Adrenal gland (tissue), 9 donors: ENCODE measurements at regions not wholly inside any gene's neighbourhood (a gene's known extent, or its start where the extent isn't known, plus 50 kb on each side); places are given as distances from the start of the nearest gene placed in this dataset.

Experiments used
- DNase-seq, 7 donors: peaks; one replicate each; pipeline ENCODE4 v3.0.0-alpha.2; 2019 to 2020
- H3K27ac ChIP-seq, 5 donors: fragments of 200-600 bp; sonication (generic) in 4 of 5; 1 replicate in 3 of 5; 2 replicates in 2 of 5; pipeline versions ENCODE4 v1.5.1 to v1.8.0; 2016 to 2020; ENCODE audit warnings: mild to moderate bottlenecking in 1 of 5
- H3K27me3 ChIP-seq: fragments of 200-600 bp; 2 replicates; pipeline ENCODE4 v1.8.0; 2021
- H3K36me3 ChIP-seq, 2 donors: fragments of 200-600 bp; replicated peaks in 1 of 2; 1 replicate in 1 of 2; 2 replicates in 1 of 2; pipeline versions ENCODE4 v1.5.1 to v1.8.0; 2018 to 2022
- H3K4me1 ChIP-seq, 2 donors: fragments of 200-600 bp; replicated peaks in 1 of 2; 1 replicate in 1 of 2; 2 replicates in 1 of 2; pipeline versions ENCODE4 v1.5.1 to v1.8.0; 2018 to 2021
- H3K4me3 ChIP-seq, 4 donors: fragments of 200-600 bp; sonication (generic) in 3 of 4; one replicate each; pipeline ENCODE4 v1.5.1; 2016 to 2018
- H3K9me3 ChIP-seq, 3 donors: fragments of 200-600 bp; sonication (generic) in 1 of 3; replicated peaks in 1 of 3; 1 replicate in 2 of 3; 2 replicates in 1 of 3; pipeline versions ENCODE4 v1.5.1 to v1.8.0; 2016 to 2021
- POLR2A ChIP-seq, 2 donors: fragments of 450-650 bp; IDR thresholded peaks; one replicate each; pipeline ENCODE4 v1.6.1; 2017; ENCODE audit warnings: antibody characterized with exemption in 2 of 2, mild to moderate bottlenecking in 2 of 2, moderate library complexity in 1 of 2
- WGBS, 4 donors: extraction: QIAGEN DNeasy Blood & Tissue Kit in 2 of 4; methylation state at CpG; one replicate each; pipeline versions ENCODE4 v1.1.5 to v1.1.7; 2013 to 2017; 5-methylcytosine and 5-hydroxymethylcytosine counted together
- intact Hi-C, 2 donors: fragments of 100-400 bp; cut with DNase I; formaldehyde crosslinking; loops; one replicate each; pipeline versions ENCODE4 v1.14.1 to v1.15.0; 2022 to 2023
- TF ChIP-seq, protein P1 (sequence below), 6 experiments: fragments of 450-650 bp in 4 of 6; fragments of 200-600 bp in 2 of 6; sonication (generic) in 1 of 6; IDR thresholded peaks; 1 replicate in 5 of 6; 2 replicates in 1 of 6; pipeline versions ENCODE4 v1.5.1 to v1.8.0; 2016 to 2021; ENCODE audit warnings: antibody characterized with exemption in 6 of 6, mild to moderate bottlenecking in 2 of 6, moderate library complexity in 1 of 6
- donor health status: healthy with polysubstance abuse.
- donor health status: Bipolar disorder and iron deficiency.
- donor health status: DM: yes; HTN: yes; CAD: no.
- donor health status: DM: no; HTN: no; CAD: no.
- donor health status: DM: no; HTN: no; CAD: no.

DNA sequence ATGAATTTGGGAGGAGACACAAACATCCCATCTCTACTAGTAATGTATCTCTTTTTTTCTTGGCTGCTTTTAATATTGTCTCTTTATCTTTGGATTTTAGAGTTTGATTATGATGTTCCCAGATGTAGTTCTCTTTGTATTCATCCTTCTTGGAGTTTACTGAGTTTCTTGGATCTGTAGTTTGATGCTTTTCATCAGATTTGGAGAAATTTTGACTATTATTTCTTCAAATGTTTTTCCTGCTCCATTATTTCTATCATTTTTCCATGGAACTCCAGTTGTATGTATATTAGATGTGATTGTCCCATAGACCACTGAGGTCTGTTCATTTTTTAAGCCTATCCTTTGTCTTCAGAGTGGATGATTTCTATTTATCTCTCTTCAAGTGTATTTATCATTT is 90.7 kb upstream of the ARHGAP5 start:
- H3K9me3 ChIP-seq = no peaks in the 10 kb centered on the region
- no peak for DNase-seq
- intact Hi-C loops = no loop called here
- peaks cover 0 to 10% of the 10 kb centered on the region in 2 donors for H3K4me1 ChIP-seq
- H3K27me3 ChIP-seq = no peaks in the 10 kb centered on the region
- H3K36me3 ChIP-seq = no peaks in the 10 kb centered on the region
- no peak overlapping the region for H3K4me3 ChIP-seq
- no peak overlapping the region for H3K27ac ChIP-seq
- TF ChIP-seq, protein P1, sequence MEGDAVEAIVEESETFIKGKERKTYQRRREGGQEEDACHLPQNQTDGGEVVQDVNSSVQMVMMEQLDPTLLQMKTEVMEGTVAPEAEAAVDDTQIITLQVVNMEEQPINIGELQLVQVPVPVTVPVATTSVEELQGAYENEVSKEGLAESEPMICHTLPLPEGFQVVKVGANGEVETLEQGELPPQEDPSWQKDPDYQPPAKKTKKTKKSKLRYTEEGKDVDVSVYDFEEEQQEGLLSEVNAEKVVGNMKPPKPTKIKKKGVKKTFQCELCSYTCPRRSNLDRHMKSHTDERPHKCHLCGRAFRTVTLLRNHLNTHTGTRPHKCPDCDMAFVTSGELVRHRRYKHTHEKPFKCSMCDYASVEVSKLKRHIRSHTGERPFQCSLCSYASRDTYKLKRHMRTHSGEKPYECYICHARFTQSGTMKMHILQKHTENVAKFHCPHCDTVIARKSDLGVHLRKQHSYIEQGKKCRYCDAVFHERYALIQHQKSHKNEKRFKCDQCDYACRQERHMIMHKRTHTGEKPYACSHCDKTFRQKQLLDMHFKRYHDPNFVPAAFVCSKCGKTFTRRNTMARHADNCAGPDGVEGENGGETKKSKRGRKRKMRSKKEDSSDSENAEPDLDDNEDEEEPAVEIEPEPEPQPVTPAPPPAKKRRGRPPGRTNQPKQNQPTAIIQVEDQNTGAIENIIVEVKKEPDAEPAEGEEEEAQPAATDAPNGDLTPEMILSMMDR (IDR thresholded peaks at IDR 0.05) = no peak
- TF ChIP-seq POLR2A (IDR thresholded peaks at IDR 0.05) = no peak

GRCh38 chr14:31987721-31988120 is 89.4 kb upstream of the ARHGAP5 start:
- 86 to 100% (median 93%) methylated on average over 1 of the region's 1 CpG for WGBS, 4 donors
- Histone ChIP-seq H3K27ac (peak overlapping the region in 1 of 5 donors; percentile 47), H3K36me3 (no peaks in the 10 kb centered on the region), H3K27me3 (no peaks in the 10 kb centered on the region), H3K9me3 (no peaks in the 10 kb centered on the region), H3K4me3 (no peak overlapping the region), H3K4me1 (peaks cover 0 to 10% of the 10 kb centered on the region in 2 donors)
- no peak for DNase-seq
- TF ChIP-seq, protein P1 (IDR thresholded peaks at IDR 0.05) = no peak
- no peak for TF ChIP-seq POLR2A (IDR thresholded peaks at IDR 0.05)
- intact Hi-C loops = no loop called here

GRCh38 chr14:31988244-31988643 is 88.9 kb upstream of the ARHGAP5 start:
- H3K27ac ChIP-seq = no peak overlapping the region

GRCh38 chr14:31990183-31990857 is 86.8 kb upstream of the ARHGAP5 start:
- intact Hi-C loops = no loop called here
- Histone ChIP-seq H3K36me3 (no peaks in the 10 kb centered on the region), H3K4me1 (peaks cover 0 to 24% of the 10 kb centered on the region in 2 donors), H3K9me3 (no peaks in the 10 kb centered on the region), H3K27me3 (no peaks in the 10 kb centered on the region), H3K27ac (peak overlapping the region in 1 of 5 donors; percentile 77), H3K4me3 (no peak overlapping the region)
- 57 to 72% (median 66%) methylated on average over 6 of the region's 6 CpGs for WGBS, 4 donors
- TF ChIP-seq, protein P1 (IDR thresholded peaks at IDR 0.05) = no peak
- TF ChIP-seq POLR2A (IDR thresholded peaks at IDR 0.05) = no peak
- no peak for DNase-seq

More at GRCh38 chr14:31988244-31988643, 88.9 kb upstream of the ARHGAP5 start:
- Histone ChIP-seq H3K36me3 (no peaks in the 10 kb centered on the region), H3K27me3 (no peaks in the 10 kb centered on the region), H3K9me3 (no peaks in the 10 kb centered on the region), H3K4me1 (peaks cover 0 to 10% of the 10 kb centered on the region in 2 donors), H3K4me3 (no peak overlapping the region)
- WGBS, 4 donors = 18 to 77% (median 42%) methylated on average over 1 of the region's 1 CpG
- intact Hi-C loops = no loop called here
- DNase-seq = no peak
- TF ChIP-seq POLR2A (IDR thresholded peaks at IDR 0.05) = no peak
- TF ChIP-seq, protein P1 (IDR thresholded peaks at IDR 0.05) = no peak
